Loucy (cell line): ENCODE measurements at regions not wholly inside any gene's neighbourhood (a gene's known extent, or its start where the extent isn't known, plus 50 kb on each side); places are given as distances from the start of the nearest gene placed in this dataset.

Experiments
- EZH2phosphoT487 ChIP-seq: fragments of 200-600 bp; IDR thresholded peaks from 2 replicates; pipeline ENCODE4 v1.6.1; 2018; ENCODE audit warnings: antibody characterized with exemption, mild to moderate bottlenecking, moderate library complexity, borderline replicate concordance
- TF ChIP-seq, protein P1 (sequence below): fragments of 200-600 bp; sonication (generic); conservative IDR thresholded peaks from 2 replicates; pipeline ENCODE4 v1.5.1; 2014; ENCODE audit warnings: mild to moderate bottlenecking, antibody characterized with exemption, low read length

DNA sequence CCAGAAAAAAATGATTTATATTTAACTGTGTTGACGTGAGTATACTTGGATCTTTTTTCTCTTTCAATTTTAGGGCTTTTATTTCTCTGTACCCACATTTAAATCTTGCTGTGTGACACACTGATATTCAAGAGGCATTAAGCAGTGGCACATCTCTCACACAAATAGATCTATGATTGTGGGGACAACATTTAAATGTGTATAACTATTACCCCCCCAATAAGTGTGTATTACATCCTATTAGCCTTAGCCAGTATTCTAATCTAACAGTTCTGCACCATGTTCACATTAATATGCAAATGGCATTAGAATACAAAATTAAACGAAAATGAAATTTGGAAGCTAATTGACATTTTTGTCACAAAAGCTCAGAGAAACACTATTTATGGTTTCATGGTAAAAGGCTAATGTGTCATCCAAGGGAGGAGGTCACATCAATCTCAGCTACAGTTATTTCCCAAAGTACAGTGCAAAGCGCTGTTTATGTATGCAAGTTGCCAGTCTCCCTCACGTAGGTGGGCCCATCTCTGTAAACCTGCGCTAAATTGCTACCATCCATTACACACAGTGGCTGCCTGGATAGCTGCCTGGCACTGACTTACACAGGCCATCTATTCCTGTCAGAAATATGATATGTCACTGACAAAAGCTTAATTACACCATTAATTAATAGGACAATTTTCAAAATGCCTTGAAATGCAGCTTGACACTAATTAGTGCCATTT lies 984.7 kb upstream of the PCDH9 start:
- TF ChIP-seq, protein P1, sequence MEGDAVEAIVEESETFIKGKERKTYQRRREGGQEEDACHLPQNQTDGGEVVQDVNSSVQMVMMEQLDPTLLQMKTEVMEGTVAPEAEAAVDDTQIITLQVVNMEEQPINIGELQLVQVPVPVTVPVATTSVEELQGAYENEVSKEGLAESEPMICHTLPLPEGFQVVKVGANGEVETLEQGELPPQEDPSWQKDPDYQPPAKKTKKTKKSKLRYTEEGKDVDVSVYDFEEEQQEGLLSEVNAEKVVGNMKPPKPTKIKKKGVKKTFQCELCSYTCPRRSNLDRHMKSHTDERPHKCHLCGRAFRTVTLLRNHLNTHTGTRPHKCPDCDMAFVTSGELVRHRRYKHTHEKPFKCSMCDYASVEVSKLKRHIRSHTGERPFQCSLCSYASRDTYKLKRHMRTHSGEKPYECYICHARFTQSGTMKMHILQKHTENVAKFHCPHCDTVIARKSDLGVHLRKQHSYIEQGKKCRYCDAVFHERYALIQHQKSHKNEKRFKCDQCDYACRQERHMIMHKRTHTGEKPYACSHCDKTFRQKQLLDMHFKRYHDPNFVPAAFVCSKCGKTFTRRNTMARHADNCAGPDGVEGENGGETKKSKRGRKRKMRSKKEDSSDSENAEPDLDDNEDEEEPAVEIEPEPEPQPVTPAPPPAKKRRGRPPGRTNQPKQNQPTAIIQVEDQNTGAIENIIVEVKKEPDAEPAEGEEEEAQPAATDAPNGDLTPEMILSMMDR, result no peak
- TF ChIP-seq EZH2phosphoT487, result no peak
